AG04449 (cell line): ENCODE measurements at regions not wholly inside any gene's neighbourhood (a gene's known extent, or its start where the extent isn't known, plus 50 kb on each side); places are given as distances from the start of the nearest gene placed in this dataset.

ENCODE experiments used
- CTCF ChIA-PET: fragments of 350-600 bp; formaldehyde crosslinking; extraction: SDS; loops from one replicate; lab custom pipeline; 2021; ENCODE audit warnings: antibody characterized with exemption; lab: Yijun Ruan, JAX
- POLR2A ChIA-PET: fragments of 400-600, 350-600 bp; formaldehyde crosslinking; extraction: SDS; loops from one replicate; lab custom pipeline; 2020; ENCODE audit warnings: antibody characterized with exemption, inconsistent platforms; lab: Yijun Ruan, JAX
- DNase-seq: peaks from one replicate; pipeline ENCODE4 v3.0.0-alpha.2; 2010; ENCODE audit warnings: low read depth, low spot score
- H3K4me3 ChIP-seq: 2 replicates; pipeline ENCODE4 v1.5.1; 2011; ENCODE audit warnings: low read depth, mild to moderate bottlenecking, control low read depth, low read length
- CTCF ChIP-seq: IDR thresholded peaks from one replicate; pipeline ENCODE4 v1.5.1; 2011; ENCODE audit warnings: mild to moderate bottlenecking, moderate library complexity, low read length, control low read depth, inconsistent platforms; ENCODE audit not compliant: insufficient read depth; ENCODE audit errors: missing control alignments

DNA sequence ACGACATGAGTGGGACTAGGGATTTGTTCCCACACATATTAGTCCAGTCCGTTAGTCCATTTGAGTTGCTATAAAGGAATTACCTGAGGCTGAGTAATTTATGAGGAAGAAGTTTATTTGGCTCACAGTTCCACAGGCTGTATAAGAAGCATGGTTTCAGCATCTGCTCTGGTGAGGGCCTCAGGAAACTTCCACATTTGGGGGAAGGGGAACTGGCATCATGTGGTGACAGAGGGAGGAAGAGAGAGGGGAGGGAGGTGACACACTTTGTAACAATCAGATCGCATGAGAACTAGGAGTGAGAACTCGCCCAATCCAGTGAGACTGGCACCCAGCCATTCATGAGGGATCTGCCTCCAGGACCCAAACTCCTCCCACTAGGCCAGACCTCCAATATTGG, 769.9 kb upstream of the ROBO1 start:
- no peak for DNase-seq
- no peak for TF ChIP-seq CTCF
- CTCF ChIA-PET: no interaction called here
- no peak overlapping the region for H3K4me3 ChIP-seq
- POLR2A ChIA-PET: no interaction called here

GRCh38 chr3:80535286-80535685, 767.5 kb upstream of the ROBO1 start:
- ChIA-PET CTCF (no interaction called here), POLR2A (no interaction called here)
- DNase-seq: no peak
- no peak for TF ChIP-seq CTCF
- H3K4me3 ChIP-seq: no peak overlapping the region

GRCh38 chr3:80533553-80533952, 765.8 kb upstream of the ROBO1 start:
- H3K4me3 ChIP-seq: no peak overlapping the region
- DNase-seq: no peak
- POLR2A ChIA-PET: no interaction called here
- CTCF ChIA-PET: no interaction called here
- TF ChIP-seq CTCF: no peak

DNA sequence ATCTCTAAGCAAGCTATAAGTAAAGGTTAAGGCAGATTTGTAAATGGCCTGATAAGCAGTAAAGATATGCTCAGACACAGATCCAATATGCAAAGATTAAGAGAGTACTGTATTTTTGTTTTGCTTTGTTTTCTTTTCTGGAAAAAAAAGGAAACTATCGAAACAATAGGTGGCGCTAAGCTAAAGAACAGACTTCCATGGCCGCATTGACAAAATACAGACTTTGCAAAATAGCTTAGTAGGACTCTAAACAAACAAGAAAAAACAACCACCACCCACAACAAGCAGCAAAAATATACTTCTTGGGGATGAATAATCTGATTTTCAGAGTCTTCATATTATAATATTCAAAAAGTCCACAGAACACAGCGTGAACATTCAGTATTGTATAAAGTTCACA, 758.4 kb upstream of the ROBO1 start:
- TF ChIP-seq CTCF: no peak
- POLR2A ChIA-PET: no interaction called here
- CTCF ChIA-PET: no interaction called here
- no peak overlapping the region for H3K4me3 ChIP-seq
- DNase-seq: no peak

DNA sequence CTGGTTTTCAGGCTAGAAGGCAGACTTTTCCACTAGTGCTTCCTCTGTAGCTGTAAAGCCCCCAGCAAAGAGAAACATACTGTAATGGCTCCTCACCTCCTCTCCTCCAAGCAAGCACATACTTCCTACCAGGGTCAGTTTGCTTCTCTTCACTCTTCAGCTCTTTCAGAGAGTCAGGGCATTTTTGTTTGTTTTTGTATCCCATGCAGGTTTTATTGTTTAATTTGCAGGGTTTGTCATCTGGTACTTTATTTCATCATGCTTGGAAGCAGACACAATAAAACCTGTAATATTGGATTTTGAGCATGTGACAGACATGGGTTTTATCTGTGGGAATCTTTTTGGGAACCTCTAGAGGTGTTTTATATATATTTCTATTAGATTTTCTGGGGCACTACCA, 753.3 kb upstream of the ROBO1 start:
- no peak overlapping the region for H3K4me3 ChIP-seq
- CTCF ChIA-PET: no interaction called here
- no peak for TF ChIP-seq CTCF
- no peak for DNase-seq
- POLR2A ChIA-PET: no interaction called here

- CTCF ChIA-PET: no interaction called here
- DNase-seq: no peak
- no peak overlapping the region for H3K4me3 ChIP-seq
- no peak for TF ChIP-seq CTCF
- POLR2A ChIA-PET: no interaction called here
These were observed 751.6 kb upstream of the ROBO1 start for GRCh38 chr3:80519436-80519835.
